Duodenal mucosa (tissue), 2 donors: ENCODE measurements at regions not wholly inside any gene's neighbourhood (a gene's known extent, or its start where the extent isn't known, plus 50 kb on each side); places are given as distances from the start of the nearest gene placed in this dataset.
"Not testable (repeated sequence)": the region's sequence is repeated elsewhere in the genome, so short reads cannot be mapped to it uniquely, and the experiment has no call there.

Experiments used
- H3K27ac ChIP-seq: one replicate; pipeline ENCODE4 v1.7.0; 2013; ENCODE audit warnings: low read depth, low read length
- H3K27me3 ChIP-seq, 2 donors: one replicate each; pipeline ENCODE4 v1.7.0; 2013; ENCODE audit warnings: low read length in 2 of 2, control low read depth in 1 of 2; ENCODE audit not compliant: insufficient read depth in 2 of 2, control insufficient read depth in 1 of 2
- H3K36me3 ChIP-seq, 2 donors: one replicate each; pipeline ENCODE4 v1.7.0; 2013; ENCODE audit warnings: low read length in 2 of 2, control low read depth in 1 of 2; ENCODE audit not compliant: insufficient read depth in 2 of 2, control insufficient read depth in 1 of 2
- H3K4me1 ChIP-seq, 2 donors: one replicate each; pipeline ENCODE4 v1.7.0; 2013; ENCODE audit warnings: low read length in 2 of 2, control low read depth in 1 of 2; ENCODE audit not compliant: insufficient read depth in 2 of 2, control insufficient read depth in 1 of 2
- H3K4me3 ChIP-seq, 2 donors: one replicate each; pipeline ENCODE4 v1.7.0; 2013; ENCODE audit warnings: low read length in 2 of 2, low read depth in 1 of 2
- H3K9ac ChIP-seq, 2 donors: one replicate each; pipeline ENCODE4 v1.7.0; 2013; ENCODE audit warnings: low read length in 2 of 2, low read depth in 1 of 2
- H3K9me3 ChIP-seq, 2 donors: one replicate each; pipeline ENCODE4 v1.7.0; 2013; ENCODE audit warnings: low read length in 2 of 2, control low read depth in 1 of 2; ENCODE audit not compliant: control insufficient read depth in 1 of 2

DNA sequence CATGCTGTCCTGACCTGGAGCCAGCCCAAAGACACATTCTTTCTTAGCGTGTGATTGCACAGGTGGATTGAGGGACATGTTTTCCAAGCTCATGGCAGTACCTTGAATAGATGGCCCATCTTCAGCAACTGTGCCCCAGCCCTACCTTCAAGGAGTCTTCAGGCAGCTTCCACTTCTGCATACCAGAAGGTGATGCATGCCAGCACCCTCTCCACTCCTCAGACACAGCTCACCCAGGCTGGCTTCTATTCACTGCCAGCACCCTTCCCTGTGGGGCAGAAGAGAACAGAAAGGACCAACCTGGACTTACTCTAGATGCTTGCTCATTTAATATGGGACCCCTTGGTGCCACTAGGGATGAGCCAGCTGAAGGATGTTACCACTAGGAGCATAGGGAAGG lies 466.4 kb upstream of the ISX start:
- no peaks in the 10 kb centered on the region for H3K36me3 ChIP-seq
- no peak overlapping the region for H3K27ac ChIP-seq
- no peak overlapping the region for H3K9ac ChIP-seq
- H3K9me3 ChIP-seq, result no peaks in the 10 kb centered on the region
- no peak overlapping the region for H3K4me3 ChIP-seq
- peaks cover 0 to 4% of the 10 kb centered on the region in 2 donors for H3K27me3 ChIP-seq
- no peaks in the 10 kb centered on the region for H3K4me1 ChIP-seq

DNA sequence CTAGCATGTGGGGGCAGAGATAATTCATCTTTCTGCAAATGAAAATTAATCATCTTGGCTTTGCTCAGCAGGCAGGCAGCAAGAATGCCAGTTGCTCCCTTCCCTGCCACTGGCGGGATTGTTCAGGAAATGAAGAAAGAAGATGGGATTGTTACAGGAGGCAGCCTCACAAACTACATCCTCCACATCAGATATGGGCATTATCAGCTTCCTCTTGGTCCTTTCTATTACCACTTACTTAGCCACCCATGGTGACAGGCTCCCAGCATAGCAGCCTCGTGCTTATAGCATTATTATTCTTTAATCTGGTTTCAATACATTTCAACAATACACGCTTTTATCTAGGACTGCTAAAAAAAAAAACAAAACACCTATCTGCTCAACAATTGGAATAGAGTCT lies 461.6 kb upstream of the ISX start:
- Histone ChIP-seq H3K36me3 (no peaks in the 10 kb centered on the region), H3K27me3 (peaks cover 0 to 4% of the 10 kb centered on the region in 2 donors), H3K9me3 (no peaks in the 10 kb centered on the region), H3K4me1 (no peaks in the 10 kb centered on the region), H3K27ac (no peak overlapping the region), H3K9ac (no peak overlapping the region), H3K4me3 (no peak overlapping the region)

DNA sequence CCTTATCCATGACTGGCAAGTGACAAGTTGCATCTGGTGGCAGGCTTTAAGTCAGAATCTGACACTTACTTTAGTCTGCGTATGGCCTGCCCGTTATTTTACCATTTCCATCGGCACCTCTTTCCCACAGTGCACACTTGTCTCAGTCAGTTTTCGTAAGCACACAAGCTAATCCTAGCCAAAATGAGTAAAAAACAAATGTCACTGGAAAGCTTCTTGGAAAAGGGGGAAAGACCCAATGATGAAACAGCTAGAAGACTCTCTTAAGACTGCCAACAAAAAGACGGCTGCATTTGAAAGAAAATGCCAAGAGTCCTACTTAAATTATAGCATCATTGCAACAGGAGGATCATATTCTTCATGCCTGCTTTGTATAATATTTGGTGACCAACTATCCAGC lies 457.9 kb upstream of the ISX start:
- H3K4me3 ChIP-seq, result no peak overlapping the region
- H3K9me3 ChIP-seq, result no peaks in the 10 kb centered on the region
- H3K27ac ChIP-seq, result no peak overlapping the region
- H3K9ac ChIP-seq, result no peak overlapping the region
- no peaks in the 10 kb centered on the region for H3K27me3 ChIP-seq
- H3K4me1 ChIP-seq, result no peaks in the 10 kb centered on the region
- H3K36me3 ChIP-seq, result no peaks in the 10 kb centered on the region

DNA sequence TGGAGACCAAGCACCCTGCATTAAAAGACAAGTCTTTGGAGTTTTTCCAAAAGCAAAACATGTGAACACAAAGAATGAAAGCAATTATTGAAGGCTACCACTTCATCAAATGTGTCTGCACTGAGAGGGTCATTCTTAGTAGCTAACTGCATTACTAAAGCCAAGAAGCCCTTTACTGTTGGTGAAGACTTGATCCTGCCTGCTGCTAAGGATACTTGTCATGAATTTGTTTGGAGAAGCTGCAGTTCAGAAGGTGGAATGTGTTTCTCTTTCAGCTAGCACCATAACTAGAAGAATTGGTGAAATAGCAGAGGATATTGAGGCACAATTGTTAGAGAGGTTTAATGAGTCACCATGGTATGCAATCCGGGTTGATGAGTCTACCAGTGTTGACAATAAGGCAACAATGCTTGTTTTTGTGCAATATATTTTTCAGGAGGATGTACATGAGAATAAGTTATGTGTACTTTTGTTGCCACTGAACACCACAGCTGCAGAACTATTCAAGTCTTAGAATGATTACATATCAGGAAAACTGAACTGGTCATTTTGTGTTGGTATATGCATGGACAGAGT lies 457.3 kb upstream of the ISX start:
- H3K27me3 ChIP-seq, result no peaks in the 10 kb centered on the region
- no peaks in the 10 kb centered on the region for H3K4me1 ChIP-seq
- no peaks in the 10 kb centered on the region for H3K9me3 ChIP-seq
- no peaks in the 10 kb centered on the region for H3K36me3 ChIP-seq
- no peak overlapping the region for H3K27ac ChIP-seq
- no peak overlapping the region for H3K4me3 ChIP-seq
- H3K9ac ChIP-seq, result no peak overlapping the region

DNA sequence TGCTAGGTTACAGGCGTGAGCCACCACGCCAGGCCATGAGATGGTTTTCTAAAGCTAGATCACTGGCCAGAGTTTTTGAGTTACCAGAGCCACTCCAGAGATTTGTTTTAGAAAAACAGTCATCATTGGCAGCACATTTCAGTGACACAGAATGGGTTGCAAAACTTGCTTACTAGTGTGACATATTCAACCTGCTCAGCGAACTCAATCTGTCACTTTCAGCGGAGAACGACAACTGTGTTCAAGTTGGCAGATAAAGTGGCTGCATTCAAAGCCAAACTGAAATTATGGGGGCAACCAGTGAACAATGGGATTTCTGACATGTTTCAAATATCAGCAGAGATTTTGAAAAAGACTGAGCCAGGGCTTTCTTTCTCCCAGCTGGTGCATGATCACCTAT lies 456.3 kb upstream of the ISX start:
- no peaks in the 10 kb centered on the region for H3K4me1 ChIP-seq
- H3K9me3 ChIP-seq, result no peaks in the 10 kb centered on the region
- H3K9ac ChIP-seq, result no peak overlapping the region
- no peak overlapping the region for H3K4me3 ChIP-seq
- no peaks in the 10 kb centered on the region for H3K27me3 ChIP-seq
- H3K36me3 ChIP-seq, result no peaks in the 10 kb centered on the region
- H3K27ac ChIP-seq, result no peak overlapping the region

DNA sequence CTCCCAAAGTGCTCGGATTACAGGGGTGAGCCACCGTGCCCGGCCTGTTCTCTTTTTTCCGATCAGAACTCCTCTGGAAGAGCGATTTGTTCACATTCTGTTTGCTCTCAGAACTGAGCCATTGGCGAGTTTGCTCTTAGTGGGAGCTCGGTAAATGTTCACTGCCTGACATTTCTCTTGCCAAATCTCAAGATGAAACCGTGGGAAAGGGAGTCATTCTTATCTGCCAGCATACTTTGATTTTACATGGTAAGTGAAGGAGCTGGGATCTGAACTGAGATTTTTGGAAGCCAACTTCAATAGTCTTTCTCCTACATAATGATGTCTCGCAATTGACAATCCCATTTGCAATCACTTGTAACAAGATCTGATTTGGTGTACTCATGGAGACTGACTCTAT lies 445.8 kb upstream of the ISX start:
- Histone ChIP-seq H3K27me3 (no peaks in the 10 kb centered on the region), H3K36me3 (no peaks in the 10 kb centered on the region), H3K4me3 (no peak overlapping the region), H3K4me1 (peaks cover 5 to 10% of the 10 kb centered on the region in 2 donors), H3K9ac (no peak overlapping the region), H3K9me3 (no peaks in the 10 kb centered on the region), H3K27ac (no peak overlapping the region)

DNA sequence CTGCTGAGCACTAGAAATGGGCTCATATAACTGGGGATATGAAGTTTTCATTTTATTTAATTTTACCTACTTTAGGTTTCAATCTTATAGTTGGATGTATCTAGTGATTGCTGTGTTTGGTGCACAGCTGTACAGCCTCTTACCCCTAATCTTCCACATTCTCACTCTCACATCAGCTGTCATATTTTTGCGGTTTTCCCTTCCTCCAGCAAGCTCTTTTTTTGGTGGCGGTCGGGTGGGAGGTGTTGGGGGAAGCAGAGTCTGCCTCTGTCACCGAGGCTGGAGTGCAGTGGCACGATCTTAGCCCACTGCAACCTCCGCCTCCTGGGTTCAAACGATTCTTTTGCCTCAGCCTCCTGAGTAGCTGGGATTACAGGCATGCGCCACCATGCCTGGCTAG lies 445.1 kb upstream of the ISX start:
- Histone ChIP-seq H3K9me3 (no peaks in the 10 kb centered on the region), H3K27me3 (no peaks in the 10 kb centered on the region), H3K4me1 (peaks cover 5 to 10% of the 10 kb centered on the region in 2 donors), H3K27ac (no peak overlapping the region), H3K4me3 (no peak overlapping the region), H3K9ac (no peak overlapping the region), H3K36me3 (no peaks in the 10 kb centered on the region)

DNA sequence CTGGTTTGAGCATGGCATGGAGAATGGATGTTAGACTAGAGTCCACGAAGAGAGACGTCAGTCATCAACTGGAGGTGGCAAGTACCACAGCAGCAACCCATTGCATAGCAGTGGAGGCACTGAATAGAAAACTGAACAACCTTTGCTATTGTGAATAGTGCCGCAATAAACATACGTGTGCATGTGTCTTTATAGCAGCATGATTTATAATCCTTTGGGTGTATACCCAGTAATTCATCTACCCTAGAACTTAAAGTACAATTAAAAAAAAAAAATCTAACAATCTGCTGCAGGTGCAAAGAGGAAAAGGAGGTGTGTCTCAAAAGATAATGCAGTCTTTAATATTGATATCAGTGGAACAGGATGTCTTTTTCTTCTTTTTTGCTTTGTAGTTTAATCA lies 443.4 kb upstream of the ISX start:
- H3K27me3 ChIP-seq, result no peaks in the 10 kb centered on the region
- H3K9me3 ChIP-seq, result peaks cover 0 to 3% of the 10 kb centered on the region in 2 donors
- H3K27ac ChIP-seq, result no peak overlapping the region
- H3K4me1 ChIP-seq, result peaks cover 5 to 10% of the 10 kb centered on the region in 2 donors
- H3K36me3 ChIP-seq, result no peaks in the 10 kb centered on the region
- no peak overlapping the region for H3K4me3 ChIP-seq
- no peak overlapping the region for H3K9ac ChIP-seq

DNA sequence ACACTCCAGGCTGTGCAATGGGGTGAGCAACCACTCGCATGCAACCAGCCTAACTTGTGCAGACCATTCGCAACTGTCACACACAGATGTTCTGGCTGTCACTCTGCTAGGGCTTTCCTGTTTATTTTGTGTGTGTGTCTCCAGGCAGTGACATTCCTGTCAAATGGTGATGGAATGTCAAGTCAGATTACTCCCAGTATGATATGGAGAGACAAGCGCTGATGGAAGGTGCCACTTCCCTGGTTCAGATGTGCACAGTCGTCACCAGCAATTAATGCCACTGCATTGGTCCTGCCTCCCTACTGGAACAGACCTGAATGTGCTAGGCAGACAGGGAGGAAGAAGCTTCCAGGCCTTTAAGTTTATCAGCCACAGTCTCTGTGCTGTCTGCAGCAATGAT lies 442.4 kb upstream of the ISX start:
- Histone ChIP-seq H3K4me3 (no peak overlapping the region), H3K36me3 (no peaks in the 10 kb centered on the region), H3K9ac (no peak overlapping the region), H3K27ac (no peak overlapping the region), H3K27me3 (no peaks in the 10 kb centered on the region), H3K9me3 (peaks cover 0 to 5% of the 10 kb centered on the region in 2 donors), H3K4me1 (peaks cover 5 to 10% of the 10 kb centered on the region in 2 donors)

DNA sequence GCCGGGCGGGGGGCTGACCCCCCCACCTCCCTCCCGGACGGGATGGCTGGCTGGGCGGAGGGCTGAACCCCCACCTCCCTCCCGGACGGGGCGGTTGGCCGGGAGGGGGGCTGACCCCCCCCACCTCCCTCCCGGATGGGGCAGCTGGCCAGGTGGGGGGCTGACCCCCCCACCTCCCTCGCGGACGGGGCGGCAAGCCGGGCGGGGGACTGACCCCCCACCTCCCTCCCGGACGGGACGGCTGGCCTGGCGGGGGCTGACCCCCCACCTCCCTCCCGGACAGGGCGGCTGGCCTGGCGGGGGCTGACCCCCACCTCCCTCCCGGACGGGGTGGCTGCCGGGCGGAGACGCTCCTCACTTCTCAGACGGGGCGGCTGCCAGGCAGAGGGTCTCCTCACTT lies 440.1 kb upstream of the ISX start:
- peaks cover 5 to 10% of the 10 kb centered on the region in 2 donors for H3K4me1 ChIP-seq
- H3K36me3 ChIP-seq, H3K9ac ChIP-seq, H3K27me3 ChIP-seq, H3K27ac ChIP-seq, H3K4me3 ChIP-seq, H3K9me3 ChIP-seq: not testable (repeated sequence)

DNA sequence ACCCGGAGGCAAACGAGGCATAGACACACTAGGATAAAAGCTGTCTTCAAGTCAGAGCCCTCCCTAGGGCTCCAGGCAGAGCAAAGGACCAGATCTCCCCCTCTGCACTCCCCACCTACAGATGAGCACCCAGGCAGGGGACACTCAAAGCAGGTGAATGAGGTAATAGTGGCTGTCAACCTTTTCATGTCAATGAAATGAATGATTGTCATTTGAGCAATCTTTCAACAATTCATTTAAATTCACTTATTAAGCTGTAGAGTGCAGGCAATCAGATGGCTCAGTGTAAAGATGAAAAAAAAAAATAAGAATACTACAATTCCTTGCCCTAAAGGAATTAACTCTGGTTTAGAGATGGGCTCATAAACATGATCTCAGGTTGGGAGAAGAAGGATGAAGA lies 427.8 kb upstream of the ISX start:
- H3K4me1 ChIP-seq, result no peaks in the 10 kb centered on the region
- no peaks in the 10 kb centered on the region for H3K9me3 ChIP-seq
- no peak overlapping the region for H3K9ac ChIP-seq
- no peak overlapping the region for H3K4me3 ChIP-seq
- H3K27me3 ChIP-seq, result peaks cover 0 to 3% of the 10 kb centered on the region in 2 donors
- no peak overlapping the region for H3K27ac ChIP-seq
- H3K36me3 ChIP-seq, result no peaks in the 10 kb centered on the region
